ENCODE measurements at regions not wholly inside any gene's neighbourhood (a gene's known extent, or its start where the extent isn't known, plus 50 kb on each side); places are given as distances from the start of the nearest gene placed in this dataset.

GRCh38 chr2:226190479-226191252 lies 609.0 kb downstream of the IRS1 start:
- no peak overlapping the region for H2AFZ ChIP-seq
- H3K4me3 ChIP-seq: no peak overlapping the region
- H3K9me2 ChIP-seq (replicated peaks; ENCODE audit: insufficient read depth): no peaks in the 10 kb centered on the region
- no peaks in the 10 kb centered on the region for H3K9me3 ChIP-seq (ENCODE audit: low read depth)
- WGBS (ENCODE audit: low lambda C conversion rate, missing lambda C conversion rate): 89% methylated on average over 5 of the region's 5 CpGs
- H3K27ac ChIP-seq: no peak overlapping the region
- peaks cover 10% of the 10 kb centered on the region for H3K4me1 ChIP-seq (ENCODE audit: insufficient read depth)
- no peaks in the 10 kb centered on the region for H4K20me1 ChIP-seq (ENCODE audit: insufficient read depth, poor library complexity, severe bottlenecking)
- TF ChIP-seq EZH2 (IDR thresholded peaks at IDR 0.05; ENCODE audit: borderline replicate concordance) (no peak), EZH2phosphoT487 (IDR thresholded peaks at IDR 0.05; ENCODE audit: low read depth, severe bottlenecking, unreplicated experiment) (no peak), CTCF (IDR thresholded peaks at IDR 0.05; ENCODE audit: poor library complexity) (no peak)
- no peak overlapping the region for H3K4me2 ChIP-seq
- H3K79me2 ChIP-seq: no peaks in the 10 kb centered on the region
- H3K27me3 ChIP-seq: no peaks in the 10 kb centered on the region
- H3K36me3 ChIP-seq (replicated peaks; ENCODE audit: insufficient read depth, low read depth): no peaks in the 10 kb centered on the region
- DNase-seq (ENCODE audit: low spot score): no peak

GRCh38 chr2:226189061-226189460 lies 610.6 kb downstream of the IRS1 start:
- no peaks in the 10 kb centered on the region for H3K36me3 ChIP-seq (replicated peaks; ENCODE audit: insufficient read depth, low read depth)
- no peaks in the 10 kb centered on the region for H3K9me3 ChIP-seq (ENCODE audit: low read depth)
- no peak overlapping the region for H3K4me3 ChIP-seq
- H2AFZ ChIP-seq: no peak overlapping the region
- peaks cover 18% of the 10 kb centered on the region for H3K4me1 ChIP-seq (ENCODE audit: insufficient read depth)
- no peaks in the 10 kb centered on the region for H3K27me3 ChIP-seq
- DNase-seq (ENCODE audit: low spot score): no peak
- H3K9me2 ChIP-seq (replicated peaks; ENCODE audit: insufficient read depth): no peaks in the 10 kb centered on the region
- 77% methylated on average over 5 of the region's 5 CpGs for WGBS (ENCODE audit: low lambda C conversion rate, missing lambda C conversion rate)
- TF ChIP-seq EZH2 (IDR thresholded peaks at IDR 0.05; ENCODE audit: borderline replicate concordance) (no peak), CTCF (IDR thresholded peaks at IDR 0.05; ENCODE audit: poor library complexity) (no peak), EZH2phosphoT487 (IDR thresholded peaks at IDR 0.05; ENCODE audit: low read depth, severe bottlenecking, unreplicated experiment) (no peak)
- H4K20me1 ChIP-seq (ENCODE audit: insufficient read depth, poor library complexity, severe bottlenecking): no peaks in the 10 kb centered on the region
- H3K4me2 ChIP-seq: no peak overlapping the region
- H3K79me2 ChIP-seq: no peaks in the 10 kb centered on the region
- H3K27ac ChIP-seq: peak overlapping the region; percentile 28

- H4K20me1 ChIP-seq (ENCODE audit: insufficient read depth, poor library complexity, severe bottlenecking): no peaks in the 10 kb centered on the region
- H3K27me3 ChIP-seq: no peaks in the 10 kb centered on the region
- 58% methylated on average over 2 of the region's 2 CpGs for WGBS (ENCODE audit: low lambda C conversion rate, missing lambda C conversion rate)
- no peak overlapping the region for H3K4me3 ChIP-seq
- no peak overlapping the region for H3K4me2 ChIP-seq
- H3K9me2 ChIP-seq (replicated peaks; ENCODE audit: insufficient read depth): no peaks in the 10 kb centered on the region
- DNase-seq (ENCODE audit: low spot score): no peak
- H3K79me2 ChIP-seq: no peaks in the 10 kb centered on the region
- H3K9me3 ChIP-seq (ENCODE audit: low read depth): no peaks in the 10 kb centered on the region
- no peaks in the 10 kb centered on the region for H3K36me3 ChIP-seq (replicated peaks; ENCODE audit: insufficient read depth, low read depth)
- H3K4me1 ChIP-seq (ENCODE audit: insufficient read depth): peaks cover 18% of the 10 kb centered on the region
- H3K27ac ChIP-seq: peak overlapping the region; percentile 12
- no peak for TF ChIP-seq EZH2phosphoT487 (IDR thresholded peaks at IDR 0.05; ENCODE audit: low read depth, severe bottlenecking, unreplicated experiment)
- no peak for TF ChIP-seq CTCF (IDR thresholded peaks at IDR 0.05; ENCODE audit: poor library complexity)
- no peak for TF ChIP-seq EZH2 (IDR thresholded peaks at IDR 0.05; ENCODE audit: borderline replicate concordance)
- no peak overlapping the region for H2AFZ ChIP-seq
Observed at GRCh38 chr2:226187616-226188015, 612.0 kb downstream of the IRS1 start.

Measured in hepatocyte (in vitro differentiated cells).